ENCODE measurements at regions not wholly inside any gene's neighbourhood (a gene's known extent, or its start where the extent isn't known, plus 50 kb on each side); places are given as distances from the start of the nearest gene placed in this dataset.

DNA sequence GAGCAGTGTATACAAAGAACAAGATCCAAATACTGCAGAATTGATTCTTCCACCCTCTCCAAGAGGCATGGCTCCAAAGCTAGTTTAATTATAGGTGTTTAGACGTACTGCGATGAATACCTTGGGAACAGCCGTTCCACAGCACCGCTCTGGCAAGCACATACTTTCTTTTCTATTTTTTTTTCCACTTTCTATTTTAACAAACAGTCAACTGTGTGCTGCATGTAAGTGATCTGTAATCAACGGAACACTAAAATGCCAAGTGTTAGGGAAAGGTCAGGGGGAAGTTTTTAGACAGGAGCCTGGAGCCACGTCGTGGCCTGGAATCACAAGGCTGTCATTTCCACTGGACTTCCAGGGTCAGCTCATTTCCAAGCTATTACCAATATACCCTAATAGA is 486.4 kb upstream of the DAB1 start:
- 92 to 100% methylated on average over 6 to 7 of the region's 7 CpGs for WGBS, 2 experiments (ENCODE audit: insufficient coverage in 1 of 2, insufficient read length in 1 of 2)

DNA sequence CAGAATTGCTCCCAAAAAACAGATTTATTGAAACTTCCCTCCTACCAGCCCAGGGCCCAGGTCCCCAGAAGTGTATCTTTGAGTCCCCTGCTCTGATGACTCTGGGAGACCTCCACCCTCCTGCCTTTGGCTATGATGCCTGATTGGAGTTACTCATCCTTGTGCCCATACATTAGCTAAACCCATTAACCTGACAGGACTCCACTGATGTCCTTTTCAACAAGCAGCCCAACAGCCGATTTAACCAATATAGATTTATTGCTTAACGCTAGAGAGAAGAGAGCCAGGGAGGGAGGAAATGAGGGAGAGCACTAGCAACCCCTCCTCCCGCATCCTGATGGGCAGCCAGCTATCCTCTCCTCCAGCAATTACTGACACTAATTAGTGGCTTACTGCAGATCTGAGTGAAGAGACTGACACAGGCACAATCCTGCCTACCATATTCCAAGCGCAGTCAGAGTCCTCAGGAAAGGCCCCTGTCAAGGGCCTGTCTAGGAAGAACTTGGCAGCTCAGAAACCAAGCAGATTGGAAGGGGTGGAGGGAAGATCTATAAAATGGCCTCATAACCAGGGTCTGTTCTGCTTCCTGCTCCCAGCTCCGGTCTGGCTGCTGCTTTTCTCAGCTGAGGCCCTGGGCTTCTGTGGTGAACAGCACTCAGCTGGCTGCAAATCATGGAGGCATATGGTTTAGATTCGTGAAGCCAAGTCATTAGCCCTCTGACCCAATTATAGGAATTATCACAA is 484.5 kb upstream of the DAB1 start:
- Mint-ChIP-seq H3K27me3 (ENCODE audit: insufficient read depth) (peaks cover 3% of the 10 kb centered on the region), H3K27ac (no peak overlapping the region), H3K4me3 (no peak overlapping the region), H3K9me3 (no peaks in the 10 kb centered on the region), H3K36me3 (ENCODE audit: low read depth) (no peaks in the 10 kb centered on the region), H3K4me1 (no peaks in the 10 kb centered on the region)
- 88 to 100% methylated on average over 2 to 6 of the region's 6 CpGs for WGBS, 2 experiments (ENCODE audit: insufficient coverage in 1 of 2, insufficient read length in 1 of 2)
- Histone ChIP-seq H3K27ac (ENCODE audit: low read depth, low read length) (no peak overlapping the region), H3K4me3 (ENCODE audit: low read length) (no peak overlapping the region), H3K9ac (ENCODE audit: extremely low read depth, low read length, poor library complexity, severe bottlenecking) (no peak overlapping the region), H3K36me3 (ENCODE audit: control insufficient read depth, insufficient read depth, low read length) (no peaks in the 10 kb centered on the region), H3K9me3 (ENCODE audit: control insufficient read depth, low read length) (no peaks in the 10 kb centered on the region), H3K4me1 (ENCODE audit: control insufficient read depth, insufficient read depth, low read length) (no peaks in the 10 kb centered on the region), H3K27me3 (ENCODE audit: control insufficient read depth, insufficient read depth, low read length, poor library complexity, severe bottlenecking) (no peaks in the 10 kb centered on the region)
- DNase-seq: no peak
- TF ChIP-seq, protein P1, sequence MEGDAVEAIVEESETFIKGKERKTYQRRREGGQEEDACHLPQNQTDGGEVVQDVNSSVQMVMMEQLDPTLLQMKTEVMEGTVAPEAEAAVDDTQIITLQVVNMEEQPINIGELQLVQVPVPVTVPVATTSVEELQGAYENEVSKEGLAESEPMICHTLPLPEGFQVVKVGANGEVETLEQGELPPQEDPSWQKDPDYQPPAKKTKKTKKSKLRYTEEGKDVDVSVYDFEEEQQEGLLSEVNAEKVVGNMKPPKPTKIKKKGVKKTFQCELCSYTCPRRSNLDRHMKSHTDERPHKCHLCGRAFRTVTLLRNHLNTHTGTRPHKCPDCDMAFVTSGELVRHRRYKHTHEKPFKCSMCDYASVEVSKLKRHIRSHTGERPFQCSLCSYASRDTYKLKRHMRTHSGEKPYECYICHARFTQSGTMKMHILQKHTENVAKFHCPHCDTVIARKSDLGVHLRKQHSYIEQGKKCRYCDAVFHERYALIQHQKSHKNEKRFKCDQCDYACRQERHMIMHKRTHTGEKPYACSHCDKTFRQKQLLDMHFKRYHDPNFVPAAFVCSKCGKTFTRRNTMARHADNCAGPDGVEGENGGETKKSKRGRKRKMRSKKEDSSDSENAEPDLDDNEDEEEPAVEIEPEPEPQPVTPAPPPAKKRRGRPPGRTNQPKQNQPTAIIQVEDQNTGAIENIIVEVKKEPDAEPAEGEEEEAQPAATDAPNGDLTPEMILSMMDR (conservative IDR thresholded peaks at IDR 0.05): no peak

More for the DNA sequence above, 486.4 kb upstream of the DAB1 start:
- Mint-ChIP-seq H3K36me3 (ENCODE audit: low read depth) (no peaks in the 10 kb centered on the region), H3K27me3 (ENCODE audit: insufficient read depth) (peaks cover 3% of the 10 kb centered on the region), H3K9me3 (no peaks in the 10 kb centered on the region), H3K27ac (no peak overlapping the region), H3K4me3 (no peak overlapping the region), H3K4me1 (no peaks in the 10 kb centered on the region)
- H3K9ac ChIP-seq (ENCODE audit: extremely low read depth, low read length, poor library complexity, severe bottlenecking): no peak overlapping the region
- no peaks in the 10 kb centered on the region for H3K4me1 ChIP-seq (ENCODE audit: control insufficient read depth, insufficient read depth, low read length)
- H3K27ac ChIP-seq (ENCODE audit: low read depth, low read length): no peak overlapping the region
- no peak overlapping the region for H3K4me3 ChIP-seq (ENCODE audit: low read length)
- no peaks in the 10 kb centered on the region for H3K27me3 ChIP-seq (ENCODE audit: control insufficient read depth, insufficient read depth, low read length, poor library complexity, severe bottlenecking)
- H3K36me3 ChIP-seq (ENCODE audit: control insufficient read depth, insufficient read depth, low read length): no peaks in the 10 kb centered on the region
- TF ChIP-seq, protein P1 (conservative IDR thresholded peaks at IDR 0.05): no peak
- H3K9me3 ChIP-seq (ENCODE audit: control insufficient read depth, low read length): no peaks in the 10 kb centered on the region
- no peak for DNase-seq

DNA sequence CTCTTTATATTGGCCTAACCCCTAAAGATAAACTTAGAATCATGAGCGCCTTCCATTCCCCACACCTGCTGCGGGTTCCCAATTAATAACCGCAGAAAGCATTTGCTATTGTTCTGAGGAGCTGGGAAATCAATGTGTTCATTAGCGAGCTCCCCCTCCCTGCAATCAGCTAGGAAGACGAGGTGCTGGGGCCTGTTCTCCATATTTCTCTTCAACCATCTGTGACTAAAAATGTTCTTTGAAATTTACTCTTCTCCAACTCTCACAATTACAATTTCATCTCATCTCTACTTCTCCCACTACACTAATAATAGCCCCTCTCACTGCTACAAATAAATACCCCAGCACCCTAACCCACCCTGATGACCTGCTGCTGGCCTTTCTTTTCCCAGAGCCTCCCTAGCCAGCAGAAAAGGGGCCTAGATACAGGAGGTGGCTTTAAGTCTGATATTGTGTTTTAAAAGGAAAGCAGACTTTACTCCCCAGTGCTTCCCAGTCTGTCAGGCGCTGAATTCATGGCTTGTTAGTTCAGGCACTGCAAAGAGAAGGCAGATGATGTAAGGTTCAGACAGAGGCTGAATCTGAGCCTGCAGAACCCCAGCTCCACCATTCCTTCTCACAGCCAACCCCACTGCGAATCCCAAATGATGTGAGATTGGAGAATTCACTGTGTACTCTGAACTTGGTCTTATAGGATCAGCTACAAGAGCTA is 477.5 kb upstream of the DAB1 start:
- peaks cover 2% of the 10 kb centered on the region for H3K27me3 Mint-ChIP-seq (ENCODE audit: insufficient read depth)
- Histone ChIP-seq H3K9ac (ENCODE audit: extremely low read depth, low read length, poor library complexity, severe bottlenecking) (no peak overlapping the region), H3K27ac (ENCODE audit: low read depth, low read length) (no peak overlapping the region), H3K4me3 (ENCODE audit: low read length) (no peak overlapping the region), H3K36me3 (ENCODE audit: control insufficient read depth, insufficient read depth, low read length) (no peaks in the 10 kb centered on the region), H3K4me1 (ENCODE audit: control insufficient read depth, insufficient read depth, low read length) (no peaks in the 10 kb centered on the region), H3K9me3 (ENCODE audit: control insufficient read depth, low read length) (no peaks in the 10 kb centered on the region), H3K27me3 (ENCODE audit: control insufficient read depth, insufficient read depth, low read length, poor library complexity, severe bottlenecking) (no peaks in the 10 kb centered on the region)
- WGBS, 2 experiments (ENCODE audit: insufficient coverage in 1 of 2, insufficient read length in 1 of 2): 92 to 100% methylated on average over 1 to 7 of the region's 7 CpGs
- no peaks in the 10 kb centered on the region for H3K9me3 Mint-ChIP-seq
- DNase-seq: no peak
- peaks cover 2% of the 10 kb centered on the region for H3K4me1 Mint-ChIP-seq
- no peaks in the 10 kb centered on the region for H3K36me3 Mint-ChIP-seq (ENCODE audit: low read depth)
- H3K27ac Mint-ChIP-seq: no peak overlapping the region
- TF ChIP-seq, protein P1 (conservative IDR thresholded peaks at IDR 0.05): no peak
- H3K4me3 Mint-ChIP-seq: no peak overlapping the region
